ENCODE measurements at regions not wholly inside any gene's neighbourhood (a gene's known extent, or its start where the extent isn't known, plus 50 kb on each side); places are given as distances from the start of the nearest gene placed in this dataset.

GRCh38 chr7:26443006-26443405 is 151.3 kb downstream of the SNX10 start:
- no peak for DNase-seq
- Histone ChIP-seq H3K36me3 (no peaks in the 10 kb centered on the region), H3K9me3 (no peaks in the 10 kb centered on the region), H3K4me1 (no peaks in the 10 kb centered on the region), H3K27me3 (no peaks in the 10 kb centered on the region; the same call in none of the 2 replicates), H3K4me3 (ENCODE audit: low read depth, low read length) (no peak overlapping the region)
- no peak for TF ChIP-seq CTCF (IDR thresholded peaks at IDR 0.05; ENCODE audit: low read depth, low read length)

- no peak overlapping the region for H3K4me3 ChIP-seq (ENCODE audit: low read depth, low read length)
- no peak for TF ChIP-seq CTCF (IDR thresholded peaks at IDR 0.05; ENCODE audit: low read depth, low read length)
- DNase-seq, result no peak
- no peaks in the 10 kb centered on the region for H3K36me3 ChIP-seq
- no peaks in the 10 kb centered on the region for H3K9me3 ChIP-seq
- H3K27me3 ChIP-seq, result no peaks in the 10 kb centered on the region; the same call in none of the 2 replicates
- H3K4me1 ChIP-seq, result no peaks in the 10 kb centered on the region
Observed at GRCh38 chr7:26443751-26444150, 152.1 kb downstream of the SNX10 start.

- TF ChIP-seq CTCF (IDR thresholded peaks at IDR 0.05; ENCODE audit: low read depth, low read length), result no peak
- Histone ChIP-seq H3K27me3 (peaks cover 3% of the 10 kb centered on the region), H3K4me1 (no peaks in the 10 kb centered on the region), H3K4me3 (ENCODE audit: low read depth, low read length) (no peak overlapping the region), H3K9me3 (no peaks in the 10 kb centered on the region), H3K36me3 (no peaks in the 10 kb centered on the region)
- DNase-seq, result no peak
Observed at GRCh38 chr7:26444555-26444954, 152.9 kb downstream of the SNX10 start.

- no peak for TF ChIP-seq CTCF (IDR thresholded peaks at IDR 0.05; ENCODE audit: low read depth, low read length)
Observed at GRCh38 chr7:26447116-26447515, 155.5 kb downstream of the SNX10 start.

GRCh38 chr7:26449175-26450165 is 157.8 kb downstream of the SNX10 start:
- Histone ChIP-seq H3K27me3 (peaks cover 3% of the 10 kb centered on the region; the same call in 1 of the 2 replicates), H3K4me3 (ENCODE audit: low read depth, low read length) (no peak overlapping the region), H3K4me1 (no peaks in the 10 kb centered on the region), H3K36me3 (no peaks in the 10 kb centered on the region), H3K9me3 (no peaks in the 10 kb centered on the region)
- DNase-seq, result no peak
- TF ChIP-seq CTCF (IDR thresholded peaks at IDR 0.05; ENCODE audit: low read depth, low read length), result no peak

More at GRCh38 chr7:26447116-26447515, 155.5 kb downstream of the SNX10 start:
- H3K36me3 ChIP-seq, result no peaks in the 10 kb centered on the region
- no peak overlapping the region for H3K4me3 ChIP-seq (ENCODE audit: low read depth, low read length)
- no peak for DNase-seq
- H3K27me3 ChIP-seq, result peaks cover 3% of the 10 kb centered on the region
- H3K4me1 ChIP-seq, result no peaks in the 10 kb centered on the region
- no peaks in the 10 kb centered on the region for H3K9me3 ChIP-seq

- Histone ChIP-seq H3K4me3 (ENCODE audit: low read depth, low read length) (no peak overlapping the region), H3K4me1 (no peaks in the 10 kb centered on the region), H3K9me3 (no peaks in the 10 kb centered on the region), H3K27me3 (peaks cover 3% of the 10 kb centered on the region; the same call in 1 of the 2 replicates), H3K36me3 (no peaks in the 10 kb centered on the region)
- DNase-seq, result no peak
- no peak for TF ChIP-seq CTCF (IDR thresholded peaks at IDR 0.05; ENCODE audit: low read depth, low read length)
Observed at GRCh38 chr7:26451997-26452396, 160.3 kb downstream of the SNX10 start.

All from BE2C (cell line).